GM12875 (cell line): ENCODE measurements at regions not wholly inside any gene's neighbourhood (a gene's known extent, or its start where the extent isn't known, plus 50 kb on each side); places are given as distances from the start of the nearest gene placed in this dataset.
"Not testable (repeated sequence)": the region's sequence is repeated elsewhere in the genome, so short reads cannot be mapped to it uniquely, and the experiment has no call there.

Experiments used
- H3K4me3 ChIP-seq: one replicate; pipeline ENCODE4 v1.5.1; 2011; ENCODE audit warnings: low read depth, low read length, control low read depth
- CTCF ChIP-seq: IDR thresholded peaks from 2 replicates; pipeline ENCODE4 v1.5.1; 2011; ENCODE audit warnings: low read depth, mild to moderate bottlenecking, control low read depth, inconsistent platforms, low read length, moderate library complexity, borderline replicate concordance; ENCODE audit not compliant: insufficient read depth

DNA sequence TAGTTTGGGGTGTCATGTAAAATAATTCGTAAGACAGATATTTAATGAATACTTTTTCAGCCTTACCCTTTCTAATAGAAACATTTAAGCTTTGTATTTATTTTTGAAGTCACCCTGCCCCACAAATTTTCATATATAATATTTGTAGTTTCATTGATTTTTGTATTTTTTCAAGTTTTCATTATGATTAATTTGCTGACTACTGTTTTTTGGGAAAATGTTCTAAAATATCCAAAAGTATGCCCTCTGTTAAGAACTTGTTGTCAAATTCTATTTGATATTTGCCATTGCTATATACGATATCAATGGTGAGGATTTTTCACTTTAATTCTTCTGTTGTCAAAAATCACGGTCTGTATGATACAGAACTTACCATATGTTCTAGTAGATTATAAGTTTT is 793.9 kb upstream of the CITED2 start:
- TF ChIP-seq CTCF, result no peak
- H3K4me3 ChIP-seq, result no peak overlapping the region

GRCh38 chr6:140160909-140161308 is 786.5 kb upstream of the CITED2 start:
- no peak for TF ChIP-seq CTCF
- no peak overlapping the region for H3K4me3 ChIP-seq

- no peak for TF ChIP-seq CTCF
- H3K4me3 ChIP-seq, result no peak overlapping the region
These were observed 786.0 kb upstream of the CITED2 start for GRCh38 chr6:140160494-140160893.

- no peak overlapping the region for H3K4me3 ChIP-seq
These were observed 781.7 kb upstream of the CITED2 start for GRCh38 chr6:140156131-140156530.

GRCh38 chr6:140155451-140156126 is 781.1 kb upstream of the CITED2 start:
- no peak for TF ChIP-seq CTCF
- H3K4me3 ChIP-seq, result no peak overlapping the region

More at GRCh38 chr6:140156131-140156530, 781.7 kb upstream of the CITED2 start:
- TF ChIP-seq CTCF, result no peak

DNA sequence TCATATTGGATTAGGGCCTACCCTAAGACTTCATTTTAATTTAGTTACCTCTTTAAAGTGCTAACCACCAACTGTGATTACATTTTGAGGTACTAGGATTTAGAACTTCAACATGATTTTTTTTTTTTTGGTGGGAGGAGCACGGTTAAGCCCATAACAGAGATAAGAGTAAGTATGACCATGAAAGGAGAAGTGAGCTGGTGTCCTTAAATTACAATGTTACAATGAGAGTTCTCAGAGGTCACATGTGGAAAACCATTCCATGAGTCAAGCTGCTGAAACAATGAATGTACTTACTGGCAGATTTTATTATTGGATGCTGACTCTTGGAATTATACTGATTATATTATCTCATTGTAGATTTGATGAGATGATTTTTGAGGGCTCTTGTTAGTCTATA is 779.3 kb upstream of the CITED2 start:
- no peak for TF ChIP-seq CTCF
- H3K4me3 ChIP-seq, result no peak overlapping the region

- H3K4me3 ChIP-seq, result not testable (repeated sequence)
These were observed 773.7 kb upstream of the CITED2 start for GRCh38 chr6:140147825-140148814.
